ENCODE measurements at regions not wholly inside any gene's neighbourhood (a gene's known extent, or its start where the extent isn't known, plus 50 kb on each side); places are given as distances from the start of the nearest gene placed in this dataset.

DNA sequence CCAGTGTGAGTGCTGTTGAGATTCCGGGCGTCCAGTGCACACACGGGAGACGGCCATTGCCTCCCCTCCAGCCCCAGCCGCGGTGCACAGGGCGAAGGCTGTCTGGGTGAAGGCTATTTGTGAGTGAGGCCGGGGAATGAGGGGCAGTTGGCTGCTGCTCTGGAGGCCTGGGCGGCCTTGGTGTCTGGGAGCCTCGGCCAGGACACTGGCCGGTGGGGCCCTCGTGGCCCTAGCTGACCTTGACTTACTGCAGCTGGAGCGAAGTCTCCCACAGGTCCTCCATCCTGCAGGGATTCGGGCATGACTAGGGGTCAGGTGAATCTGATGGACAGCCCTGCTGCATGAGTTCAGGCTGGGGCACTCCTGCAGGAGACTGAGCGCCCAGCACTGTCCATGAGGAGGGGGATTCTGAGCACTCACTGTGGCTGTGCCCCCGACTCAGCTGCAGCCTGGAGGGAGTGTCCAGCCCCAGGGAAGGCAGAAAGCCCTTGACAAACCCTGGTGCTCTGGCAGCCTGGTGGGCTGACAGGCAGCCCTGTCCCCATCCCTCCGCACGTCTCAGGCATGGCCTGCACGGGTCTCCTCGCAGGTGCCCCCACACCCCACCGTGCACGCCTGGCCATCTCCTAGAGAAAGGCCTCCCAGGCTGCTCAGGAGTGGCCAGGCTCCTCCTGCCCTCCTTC lies 52.7 kb upstream of the FAM20C start:
- no peak for DNase-seq

DNA sequence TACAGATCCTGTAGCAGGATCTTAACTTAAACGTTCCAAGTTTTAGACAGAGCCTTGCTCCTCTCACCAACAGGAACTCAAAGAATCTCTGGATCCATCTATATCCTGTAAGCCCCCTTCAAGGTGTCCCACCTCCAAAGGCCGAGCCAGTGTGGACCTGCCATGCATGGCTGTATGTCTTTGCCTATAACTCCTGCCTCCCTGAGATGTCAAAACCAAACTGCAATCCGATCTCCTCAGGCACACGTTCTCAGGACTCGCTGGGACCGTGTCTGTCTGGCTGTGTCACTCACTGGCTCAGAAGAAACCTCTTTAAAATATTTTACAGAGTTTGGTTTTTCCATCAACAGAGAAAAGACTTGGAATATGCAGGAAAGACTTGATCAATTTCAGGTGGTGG lies 51.4 kb upstream of the FAM20C start:
- no peak for DNase-seq

DNA sequence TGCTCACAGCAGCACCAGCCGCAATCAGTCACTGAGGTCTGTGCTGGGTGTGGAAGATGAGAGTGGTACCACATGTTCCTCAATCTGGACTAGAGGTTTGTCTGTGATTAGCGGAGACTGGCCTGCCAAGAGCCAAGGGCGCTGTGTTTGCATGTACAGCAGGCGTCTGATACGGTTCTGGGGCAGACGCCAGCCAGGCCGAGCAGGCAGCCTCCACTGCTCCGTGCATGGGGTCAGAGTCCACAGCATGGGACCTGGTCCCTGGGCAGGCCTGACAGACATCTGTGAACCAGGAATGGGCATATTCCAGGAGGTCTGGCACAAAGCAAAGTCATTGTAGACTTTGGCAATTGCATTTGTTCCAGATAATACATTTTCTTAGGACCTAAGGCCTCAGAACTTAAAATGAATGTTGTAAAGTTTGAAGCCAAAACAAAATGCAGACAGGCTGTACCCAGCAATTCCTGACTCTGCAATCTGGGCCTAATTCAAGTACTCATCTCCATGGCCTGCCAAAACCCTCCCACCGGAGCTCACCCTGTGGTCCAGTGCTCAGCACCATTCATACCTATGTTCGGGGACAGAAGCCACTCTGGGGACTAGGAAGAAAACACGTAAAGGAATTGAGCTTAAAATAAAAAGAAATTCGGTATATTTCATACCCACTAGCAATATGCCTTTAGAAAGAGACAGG lies 50.0 kb upstream of the FAM20C start:
- DNase-seq: no peak
